Adrenal gland (tissue), 5 donors: ENCODE measurements at regions not wholly inside any gene's neighbourhood (a gene's known extent, or its start where the extent isn't known, plus 50 kb on each side); places are given as distances from the start of the nearest gene placed in this dataset.

Source experiments
- CTCF ChIP-seq, 6 experiments: fragments of 450-650 bp in 4 of 6; fragments of 200-600 bp in 2 of 6; sonication (generic) in 1 of 6; IDR thresholded peaks; 1 replicate in 5 of 6; 2 replicates in 1 of 6; pipeline versions ENCODE4 v1.5.1 to v1.8.0; 2016 to 2021; ENCODE audit warnings: antibody characterized with exemption in 6 of 6, mild to moderate bottlenecking in 2 of 6, moderate library complexity in 1 of 6
- POLR2A ChIP-seq, 2 donors: fragments of 450-650 bp; IDR thresholded peaks; one replicate each; pipeline ENCODE4 v1.6.1; 2017; ENCODE audit warnings: antibody characterized with exemption in 2 of 2, mild to moderate bottlenecking in 2 of 2, moderate library complexity in 1 of 2
- donor health status: DM: no; HTN: no; CAD: no.

- TF ChIP-seq POLR2A (IDR thresholded peaks at IDR 0.05) (no peak), CTCF (IDR thresholded peaks at IDR 0.05) (no peak)
Observed at GRCh38 chr5:148911386-148911785, 85.0 kb downstream of the ADRB2 start.
